ENCODE measurements at regions not wholly inside any gene's neighbourhood (a gene's known extent, or its start where the extent isn't known, plus 50 kb on each side); places are given as distances from the start of the nearest gene placed in this dataset.

- TF ChIP-seq YY1 (IDR thresholded peaks at IDR 0.05; ENCODE audit: low read depth) = no peak
- no peak for TF ChIP-seq EP300 (IDR thresholded peaks at IDR 0.05; ENCODE audit: borderline replicate concordance)
- TF ChIP-seq REST (IDR thresholded peaks at IDR 0.05; ENCODE audit: low read depth) = no peak
- TF ChIP-seq, protein P1, sequence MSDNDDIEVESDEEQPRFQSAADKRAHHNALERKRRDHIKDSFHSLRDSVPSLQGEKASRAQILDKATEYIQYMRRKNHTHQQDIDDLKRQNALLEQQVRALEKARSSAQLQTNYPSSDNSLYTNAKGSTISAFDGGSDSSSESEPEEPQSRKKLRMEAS (IDR thresholded peaks at IDR 0.05) = no peak
Measured at GRCh38 chr11:115982666-115983065, 478.5 kb upstream of the CADM1 start.

All from Ishikawa (cell line).